GM18511 (cell line): ENCODE measurements at regions not wholly inside any gene's neighbourhood (a gene's known extent, or its start where the extent isn't known, plus 50 kb on each side); places are given as distances from the start of the nearest gene placed in this dataset.
"Not testable (repeated sequence)": the region's sequence is repeated elsewhere in the genome, so short reads cannot be mapped to it uniquely, and the experiment has no call there.

Source experiments
- ATAC-seq: cut with Tn5 transposase; IDR thresholded peaks from one replicate; pipeline ENCODE4 v1.9.1; 2021; ENCODE audit warnings: mild to moderate bottlenecking, moderate library complexity; ENCODE audit not compliant: unreplicated experiment

- no peak for ATAC-seq
These were observed 57.8 kb upstream of the TPP2 start for GRCh38 chr13:102538938-102539337.

DNA sequence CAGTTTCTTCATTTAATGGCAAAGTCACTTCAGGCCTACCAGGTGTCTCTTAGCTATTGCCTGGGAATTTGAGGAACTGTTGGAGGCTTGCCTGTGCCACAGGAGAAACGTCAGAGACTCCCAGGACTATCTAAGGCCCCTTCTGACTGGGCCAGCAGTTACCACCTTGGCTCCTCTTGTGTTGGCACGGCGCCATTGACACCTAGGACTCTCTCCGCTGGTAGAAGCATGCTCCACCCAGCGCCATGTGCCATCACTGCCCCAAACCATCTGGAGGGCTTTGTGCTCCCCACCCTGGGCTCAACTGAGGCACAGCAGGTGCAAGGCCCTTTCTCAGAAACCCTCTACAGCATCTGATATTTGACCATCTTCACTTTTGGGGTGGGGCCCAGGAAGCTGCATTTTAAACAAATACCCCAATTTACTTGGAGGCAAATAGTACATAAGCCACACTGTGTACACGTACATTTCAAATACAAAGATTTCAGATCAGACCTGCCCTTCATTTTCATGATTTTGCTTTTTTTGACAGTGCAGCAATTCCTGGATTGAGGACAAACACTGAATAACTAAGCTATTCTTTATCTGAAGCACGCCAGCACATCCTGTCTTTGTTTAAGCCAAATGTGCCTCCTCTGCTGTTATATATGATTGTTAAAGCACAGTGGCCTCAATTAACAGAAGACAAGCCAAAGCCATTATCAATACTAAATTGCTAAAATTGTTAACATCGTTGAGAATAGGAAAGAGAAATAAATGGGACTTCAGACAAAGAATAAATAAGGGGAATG lies 59.9 kb upstream of the TPP2 start:
- no peak for ATAC-seq

DNA sequence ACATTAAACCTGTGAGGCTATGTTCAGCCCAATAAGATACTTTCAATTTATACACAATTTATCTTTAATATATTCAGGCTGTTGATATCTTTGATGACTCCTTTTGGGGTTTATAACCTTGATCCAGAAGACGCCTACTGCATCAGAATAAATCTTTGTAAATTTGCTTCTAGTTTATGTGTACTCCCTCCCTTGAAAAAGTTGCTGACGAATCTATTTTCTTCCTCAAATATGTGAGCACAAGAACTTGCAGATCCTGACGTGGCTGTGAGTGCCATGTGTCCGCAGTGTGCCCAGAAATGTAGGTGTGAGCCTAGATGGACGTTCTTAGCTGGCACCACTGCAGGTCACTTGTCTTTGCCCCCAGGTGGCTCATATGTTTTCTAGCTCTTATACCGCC lies 60.6 kb upstream of the TPP2 start:
- no peak for ATAC-seq

DNA sequence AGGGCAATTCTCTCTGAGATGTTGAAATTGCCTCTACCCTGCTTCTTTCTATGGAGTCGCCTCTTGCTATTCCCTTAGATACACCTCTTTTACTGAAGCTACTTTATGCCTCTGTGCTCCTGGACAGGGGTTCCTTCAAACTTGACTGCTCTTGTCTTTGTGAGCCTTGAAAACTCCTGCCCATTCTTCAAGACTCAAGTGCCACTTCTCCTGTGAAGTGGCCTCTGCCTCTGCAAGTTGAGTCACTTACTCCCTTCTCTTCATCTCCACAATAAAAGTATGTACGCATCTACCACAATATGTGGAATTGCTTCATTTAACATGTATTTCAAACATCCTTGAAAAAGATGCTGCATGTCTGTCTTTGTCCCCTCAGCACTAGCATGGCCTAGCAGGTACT lies 66.0 kb upstream of the TPP2 start:
- ATAC-seq: no peak

GRCh38 chr13:102522251-102522650 lies 74.5 kb upstream of the TPP2 start:
- ATAC-seq: not testable (repeated sequence)

GRCh38 chr13:102517959-102518358 lies 78.8 kb upstream of the TPP2 start:
- no peak for ATAC-seq

DNA sequence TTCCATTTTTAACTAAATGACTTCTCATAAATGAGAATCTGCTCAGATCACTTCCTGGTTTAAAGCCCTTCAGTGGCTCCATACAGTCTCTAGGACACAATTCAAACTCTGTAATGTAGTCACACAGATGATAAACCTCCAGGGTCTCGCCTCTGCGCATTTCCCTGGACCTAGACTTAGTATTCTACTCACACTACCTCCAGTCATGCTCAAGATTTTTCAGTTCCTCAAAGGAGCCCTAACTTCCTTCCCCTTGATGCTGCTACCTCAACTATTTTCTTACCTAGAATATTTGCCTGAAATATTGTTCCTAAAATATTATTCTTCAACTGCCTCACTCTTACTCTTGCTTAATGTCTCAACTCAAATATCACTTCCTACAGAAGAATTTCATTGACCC lies 86.7 kb upstream of the TPP2 start:
- no peak for ATAC-seq

DNA sequence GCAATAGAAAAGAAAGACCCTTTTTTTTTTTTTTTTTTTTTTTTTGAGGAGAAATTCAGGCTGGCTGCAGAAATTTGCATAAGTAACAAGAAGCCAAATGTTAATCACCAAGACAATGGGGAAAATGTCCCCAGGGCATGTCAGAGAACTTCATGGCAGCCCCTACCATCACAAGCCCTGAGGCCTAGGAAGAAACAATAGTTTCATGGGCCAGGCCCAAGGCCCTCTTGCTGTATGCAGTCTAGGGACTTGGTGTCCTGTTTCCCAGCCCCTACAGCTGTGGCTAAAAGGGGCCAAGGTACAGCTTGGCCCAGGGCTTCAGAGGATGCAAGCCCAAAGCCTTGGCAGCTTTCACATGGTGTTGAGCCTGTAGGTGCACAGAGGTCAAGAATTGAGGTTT lies 88.4 kb upstream of the TPP2 start:
- ATAC-seq: no peak

DNA sequence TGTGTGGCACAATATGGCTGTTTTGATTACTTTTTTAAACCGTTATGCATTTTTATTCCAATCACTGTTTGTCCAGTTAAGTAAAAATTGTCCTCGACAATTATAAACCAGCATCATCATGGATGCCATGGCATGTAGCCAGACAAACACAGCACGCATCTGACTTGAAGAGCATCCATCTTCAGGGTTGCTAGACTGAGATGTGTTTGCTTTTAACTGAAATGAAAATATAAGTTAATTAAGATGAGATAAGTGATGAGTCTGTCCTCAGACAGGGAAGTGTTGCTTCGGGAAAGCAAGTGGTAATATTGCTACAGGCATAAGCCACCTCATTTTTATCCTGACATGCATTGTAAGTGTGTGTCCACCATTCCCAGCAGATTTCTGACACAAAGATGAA lies 92.8 kb upstream of the TPP2 start:
- no peak for ATAC-seq

GRCh38 chr13:102495663-102496062 lies 93.8 kb upstream of the FGF14 start:
- no peak for ATAC-seq

DNA sequence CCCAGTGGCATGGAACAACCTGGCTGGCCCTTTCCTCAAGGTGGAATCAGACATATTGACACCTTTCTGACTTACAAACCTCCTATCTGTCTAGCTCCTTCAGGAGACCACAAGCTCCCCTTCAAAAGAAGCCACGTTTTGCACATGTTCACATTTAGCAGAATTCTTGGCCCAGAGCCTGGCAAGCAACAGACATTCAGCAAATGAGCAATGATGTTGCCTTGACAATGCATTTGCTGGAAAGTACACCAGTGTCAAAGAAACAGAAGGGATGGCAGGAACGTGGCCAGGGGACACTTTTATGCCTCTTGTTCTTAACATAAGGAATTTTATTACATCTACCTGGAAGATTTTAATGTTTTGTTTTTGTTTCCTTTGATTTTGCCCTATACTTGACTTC lies 85.5 kb upstream of the FGF14 start:
- no peak for ATAC-seq

DNA sequence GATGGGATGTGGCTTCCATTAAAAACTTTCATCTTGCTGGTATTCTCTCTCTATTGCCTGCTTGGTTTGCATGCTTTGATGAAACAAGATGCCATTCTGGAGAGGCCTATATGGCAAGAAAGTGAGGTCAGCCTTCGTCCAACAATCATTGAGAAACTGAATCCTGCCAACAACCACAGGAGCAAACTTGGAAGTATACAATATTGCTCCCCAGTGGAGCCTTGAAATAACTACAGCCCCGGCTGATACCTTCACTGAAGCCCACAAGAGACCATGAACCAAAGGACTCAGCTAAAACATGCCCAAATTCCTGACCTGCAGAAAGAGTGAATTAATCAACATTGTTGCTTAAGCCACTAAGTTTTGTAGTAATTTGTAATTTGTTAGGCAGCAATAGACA lies 82.5 kb upstream of the FGF14 start:
- peak; percentile 56 for ATAC-seq

DNA sequence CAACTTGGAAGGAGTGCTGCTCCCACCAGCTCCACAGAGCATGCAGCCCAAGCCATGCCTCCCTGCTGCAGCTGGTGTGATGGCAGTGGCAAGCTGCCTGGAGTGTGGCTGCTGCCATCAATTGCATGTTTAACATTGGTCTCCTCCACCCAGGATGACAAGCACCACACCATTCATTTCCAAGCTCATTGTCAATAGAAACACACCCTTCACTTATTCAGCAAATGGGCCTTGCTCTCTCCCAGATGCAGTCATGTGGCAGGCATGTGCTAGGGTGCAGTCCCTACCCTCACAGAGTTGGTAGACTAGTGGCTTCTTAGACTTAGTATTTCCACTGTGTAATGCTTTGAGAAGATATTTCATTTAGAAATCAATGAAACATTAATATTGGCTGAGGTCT lies 70.8 kb upstream of the FGF14 start:
- ATAC-seq: no peak

GRCh38 chr13:102470283-102470917 lies 68.6 kb upstream of the FGF14 start:
- ATAC-seq: no peak

- no peak for ATAC-seq
These were observed 64.9 kb upstream of the FGF14 start for GRCh38 chr13:102466610-102467190.

DNA sequence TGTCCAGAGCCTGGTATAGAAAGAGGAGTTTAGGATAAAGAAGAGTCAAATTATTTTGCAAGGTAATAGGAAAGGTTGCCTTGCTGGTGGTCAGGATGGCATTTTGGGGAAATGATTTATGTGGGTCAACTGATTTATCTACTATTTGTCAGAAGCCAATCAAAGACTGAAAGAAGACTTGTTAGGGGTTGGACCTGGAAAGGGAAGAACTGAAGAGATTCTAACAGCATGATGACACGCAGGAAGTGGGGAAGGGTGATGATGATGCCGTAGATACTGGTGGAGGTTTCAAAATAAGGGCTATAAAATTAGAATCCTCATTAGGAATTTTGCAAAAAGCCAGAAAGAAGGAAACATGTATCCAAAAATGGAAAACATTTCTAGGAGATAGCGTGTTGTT lies 60.7 kb upstream of the FGF14 start:
- ATAC-seq: no peak

DNA sequence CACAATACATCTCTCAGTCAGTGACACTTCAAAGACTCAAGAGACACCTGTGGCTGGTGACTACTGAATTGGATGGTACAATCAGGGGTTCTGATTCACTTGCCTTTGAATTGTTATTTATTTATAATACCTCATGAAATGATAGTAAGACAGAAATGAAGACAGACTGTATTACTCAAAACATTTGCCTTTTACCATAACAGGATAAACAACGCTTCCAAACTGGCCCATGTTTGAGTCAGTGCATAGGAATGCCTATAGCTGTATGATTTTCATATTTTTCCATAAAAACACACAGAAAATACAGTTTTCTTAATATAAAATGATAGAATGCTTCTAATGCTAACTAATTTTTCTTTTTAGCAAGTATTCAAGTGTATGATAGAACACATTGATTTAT lies 59.5 kb upstream of the FGF14 start:
- ATAC-seq: no peak

GRCh38 chr13:102460806-102461205 lies 59.0 kb upstream of the FGF14 start:
- no peak for ATAC-seq

DNA sequence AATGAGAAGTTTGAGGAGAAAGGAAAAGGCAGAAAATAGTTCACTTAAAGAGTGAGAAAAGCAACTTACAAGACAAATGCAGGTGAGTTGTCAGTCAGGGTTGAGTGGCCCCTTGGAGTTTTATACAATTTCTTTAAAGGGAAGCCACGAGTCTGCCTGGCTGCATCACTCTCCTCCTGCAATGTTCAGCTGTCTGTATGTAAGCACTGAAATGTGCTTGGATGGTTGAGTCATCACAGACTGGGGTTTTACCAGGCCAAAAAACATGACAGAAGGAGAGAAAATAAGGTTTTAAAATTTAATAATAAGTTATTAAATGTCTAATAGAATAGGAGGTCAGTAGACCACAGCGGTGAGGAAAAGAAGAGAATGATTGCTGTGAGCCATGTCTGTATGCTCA lies 51.0 kb upstream of the FGF14 start:
- no peak for ATAC-seq
